BLaER1 (cell line): ENCODE measurements at regions not wholly inside any gene's neighbourhood (a gene's known extent, or its start where the extent isn't known, plus 50 kb on each side); places are given as distances from the start of the nearest gene placed in this dataset.
A peak's percentile ranks its signal among the peaks of the same experiment; 100 is the strongest.

Experiments used
- H3K27ac ChIP-seq: shearing (Covaris generic); formaldehyde crosslinking; 2 replicates; pipeline ENCODE4 v1.8.1; 2022
- H3K27me3 ChIP-seq: shearing (Covaris generic); formaldehyde crosslinking; 2 replicates; pipeline ENCODE4 v1.8.1; 2022
- H3K36me3 ChIP-seq: shearing (Covaris generic); formaldehyde crosslinking; 2 replicates; pipeline ENCODE4 v1.8.1; 2022
- H3K4me1 ChIP-seq: shearing (Covaris generic); formaldehyde crosslinking; 2 replicates; pipeline ENCODE4 v1.8.1; 2022
- H3K4me2 ChIP-seq: shearing (Covaris generic); formaldehyde crosslinking; 2 replicates; pipeline ENCODE4 v1.8.1; 2022
- H3K4me3 ChIP-seq: shearing (Covaris generic); formaldehyde crosslinking; 2 replicates; pipeline ENCODE4 v1.8.1; 2022
- H3K9ac ChIP-seq: shearing (Covaris generic); formaldehyde crosslinking; 2 replicates; pipeline ENCODE4 v1.8.1; 2022
- H3K9me3 ChIP-seq: shearing (Covaris generic); formaldehyde crosslinking; 2 replicates; pipeline ENCODE4 v1.8.1; 2022
- H4K20me1 ChIP-seq: shearing (Covaris generic); formaldehyde crosslinking; 2 replicates; pipeline ENCODE4 v1.8.1; 2022
- Cebpa-rat ChIP-seq: shearing (Covaris generic); IDR thresholded peaks from 2 replicates; pipeline ENCODE4 v1.8.1; 2022

DNA sequence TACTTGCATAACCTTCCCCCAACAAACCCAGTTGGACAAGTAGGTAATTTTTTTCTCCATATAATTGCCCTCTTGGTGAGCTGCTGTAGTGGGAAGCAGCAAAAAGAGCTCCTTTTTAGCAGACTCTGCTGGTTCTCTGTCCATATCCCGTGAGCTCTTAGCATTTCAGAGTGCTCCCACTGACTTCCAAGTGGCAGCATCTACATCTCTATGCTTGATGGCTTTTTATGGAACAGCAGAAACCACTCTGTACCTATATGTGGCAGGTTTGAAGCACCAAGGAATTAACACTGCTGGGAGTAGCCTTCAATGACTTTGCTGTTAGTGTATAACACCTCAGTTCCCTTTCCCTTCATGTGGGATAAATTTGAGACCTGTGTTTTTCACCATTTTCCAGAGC is 168.4 kb upstream of the NHS start:
- no peaks in the 10 kb centered on the region for H3K36me3 ChIP-seq
- no peak for TF ChIP-seq Cebpa-rat
- H3K4me2 ChIP-seq: no peak overlapping the region
- H3K4me3 ChIP-seq: no peak overlapping the region
- no peaks in the 10 kb centered on the region for H3K4me1 ChIP-seq
- peaks cover 14% of the 10 kb centered on the region for H3K9me3 ChIP-seq
- H4K20me1 ChIP-seq: no peaks in the 10 kb centered on the region
- peaks cover 94% of the 10 kb centered on the region for H3K27me3 ChIP-seq
- H3K9ac ChIP-seq: no peak overlapping the region
- H3K27ac ChIP-seq: no peak overlapping the region

DNA sequence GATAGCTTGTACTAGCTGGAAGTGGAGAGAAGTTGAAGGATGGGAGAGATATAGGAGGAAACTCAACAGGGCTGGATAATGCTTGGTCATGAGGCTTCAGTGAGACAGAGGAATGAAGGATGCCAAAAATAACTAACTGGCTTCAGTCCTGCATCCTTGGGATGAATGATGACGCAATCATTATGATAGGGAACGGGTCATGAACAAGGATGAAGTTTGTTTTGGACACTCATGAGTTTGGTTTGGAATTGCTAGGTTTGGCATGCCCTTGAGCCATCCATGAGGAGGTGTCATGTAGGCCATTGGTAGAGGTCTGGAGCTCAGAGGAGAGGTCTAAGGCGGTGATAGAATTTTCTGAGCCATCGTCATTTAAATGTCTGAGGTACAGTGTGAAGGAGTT is 160.0 kb upstream of the NHS start:
- Histone ChIP-seq H4K20me1 (no peaks in the 10 kb centered on the region), H3K9me3 (peaks cover 35% of the 10 kb centered on the region), H3K4me2 (no peak overlapping the region), H3K4me1 (no peaks in the 10 kb centered on the region), H3K27me3 (peaks cover 86% of the 10 kb centered on the region), H3K36me3 (no peaks in the 10 kb centered on the region), H3K4me3 (no peak overlapping the region), H3K27ac (no peak overlapping the region), H3K9ac (no peak overlapping the region)
- peak; percentile 65; the same call in 1 of the 2 replicates for TF ChIP-seq Cebpa-rat

DNA sequence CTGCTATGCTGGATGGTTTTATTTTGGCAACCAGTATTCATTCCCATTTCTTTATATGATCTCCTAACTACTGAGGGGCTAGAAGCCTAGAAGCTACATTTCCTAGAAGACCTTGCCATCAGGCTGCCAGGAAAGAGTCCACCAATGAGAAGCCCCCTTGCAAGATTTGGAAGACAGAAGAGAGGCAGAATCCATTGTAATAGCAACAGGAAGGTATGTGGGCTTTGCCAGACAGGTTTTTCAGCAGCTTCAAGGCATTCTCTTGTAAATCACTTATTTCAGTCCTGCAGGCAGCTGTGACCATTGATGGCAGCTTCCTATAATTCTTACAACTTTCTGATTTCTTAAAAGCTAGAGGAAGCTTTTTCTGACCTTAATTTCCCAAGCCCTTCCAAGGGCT is 148.3 kb upstream of the NHS start:
- no peaks in the 10 kb centered on the region for H4K20me1 ChIP-seq
- H3K4me1 ChIP-seq: no peaks in the 10 kb centered on the region
- H3K9ac ChIP-seq: no peak overlapping the region
- TF ChIP-seq Cebpa-rat: no peak
- H3K27ac ChIP-seq: no peak overlapping the region
- H3K4me3 ChIP-seq: no peak overlapping the region
- H3K36me3 ChIP-seq: no peaks in the 10 kb centered on the region
- H3K27me3 ChIP-seq: peaks cover 56% of the 10 kb centered on the region
- H3K9me3 ChIP-seq: no peaks in the 10 kb centered on the region
- H3K4me2 ChIP-seq: no peak overlapping the region

DNA sequence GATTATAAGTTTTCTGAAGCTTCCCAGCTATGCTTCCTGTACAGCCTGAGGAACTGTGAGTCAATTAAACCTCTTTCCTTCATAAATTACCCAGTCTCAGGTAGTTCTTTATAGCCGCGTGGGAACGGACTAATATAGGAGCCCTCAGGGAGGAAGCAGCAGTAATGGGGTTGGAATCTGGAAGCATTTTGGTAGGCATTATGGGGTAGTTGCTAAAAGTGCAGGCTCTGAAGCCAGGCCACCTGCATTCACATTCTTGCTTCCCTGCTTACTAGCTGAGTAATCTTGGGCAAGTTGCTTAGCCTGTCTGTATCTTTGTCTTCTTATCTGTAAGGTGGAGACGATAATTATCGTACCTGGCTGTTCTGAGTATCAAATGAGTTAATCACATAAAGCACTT is 137.9 kb upstream of the NHS start:
- Histone ChIP-seq H4K20me1 (no peaks in the 10 kb centered on the region), H3K36me3 (no peaks in the 10 kb centered on the region), H3K27ac (no peak overlapping the region), H3K9me3 (no peaks in the 10 kb centered on the region), H3K4me2 (no peak overlapping the region), H3K4me3 (no peak overlapping the region), H3K9ac (no peak overlapping the region), H3K27me3 (peaks cover 72% of the 10 kb centered on the region), H3K4me1 (no peaks in the 10 kb centered on the region)
- TF ChIP-seq Cebpa-rat: no peak

DNA sequence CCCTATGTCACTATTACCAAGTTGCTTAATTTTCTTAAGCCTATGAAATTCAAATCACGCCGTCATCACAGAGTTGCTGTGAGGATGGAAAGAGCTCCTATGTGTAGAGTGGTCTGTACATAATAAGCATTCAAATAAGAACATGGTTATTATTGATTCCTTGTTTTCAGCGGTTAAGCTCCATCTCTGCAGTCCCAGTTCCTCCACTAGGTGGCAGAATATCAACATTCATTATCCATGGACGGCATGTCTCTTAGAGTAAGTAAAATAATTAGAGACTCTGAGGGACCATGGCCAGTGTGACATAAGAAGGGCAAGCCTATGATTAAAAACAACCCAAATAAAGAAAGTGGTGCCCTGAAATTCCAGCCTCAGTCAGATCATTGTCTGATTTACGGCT is 132.5 kb upstream of the NHS start:
- H3K27ac ChIP-seq: no peak overlapping the region
- no peaks in the 10 kb centered on the region for H4K20me1 ChIP-seq
- no peak overlapping the region for H3K9ac ChIP-seq
- no peak overlapping the region for H3K4me3 ChIP-seq
- 0 out of 2 replicates have a peak, but pooled peaks cover 10% of the 10 kb centered on the region for H3K9me3 ChIP-seq
- no peaks in the 10 kb centered on the region for H3K36me3 ChIP-seq
- no peak overlapping the region for H3K4me2 ChIP-seq
- H3K27me3 ChIP-seq: peaks cover 63% of the 10 kb centered on the region
- TF ChIP-seq Cebpa-rat: no peak
- H3K4me1 ChIP-seq: no peaks in the 10 kb centered on the region

DNA sequence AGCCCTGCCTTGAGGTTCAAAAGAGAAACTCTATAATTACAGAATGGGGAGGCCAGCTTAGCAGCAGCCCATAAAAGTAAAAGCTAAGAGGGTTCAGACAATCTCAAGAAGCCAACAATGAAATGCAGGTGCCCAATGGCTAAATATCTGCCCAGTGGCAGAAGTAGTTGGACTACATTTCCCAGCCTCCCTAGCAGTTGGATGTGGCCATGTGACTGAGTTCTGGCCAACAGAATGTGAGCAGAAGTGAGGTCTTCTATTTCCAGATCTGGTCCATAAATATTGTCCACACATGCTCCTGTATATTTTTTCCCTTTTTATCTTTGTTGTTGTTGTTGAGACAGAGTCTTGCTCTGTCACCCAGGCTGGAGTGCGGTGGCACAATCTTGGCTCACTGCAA is 127.9 kb upstream of the NHS start:
- Histone ChIP-seq H3K36me3 (no peaks in the 10 kb centered on the region), H3K9me3 (0 out of 2 replicates have a peak, but pooled peaks cover 10% of the 10 kb centered on the region), H3K4me1 (no peaks in the 10 kb centered on the region), H3K27me3 (peaks cover 63% of the 10 kb centered on the region), H3K4me2 (no peak overlapping the region), H3K9ac (no peak overlapping the region), H3K4me3 (no peak overlapping the region), H4K20me1 (no peaks in the 10 kb centered on the region), H3K27ac (no peak overlapping the region)
- TF ChIP-seq Cebpa-rat: no peak

DNA sequence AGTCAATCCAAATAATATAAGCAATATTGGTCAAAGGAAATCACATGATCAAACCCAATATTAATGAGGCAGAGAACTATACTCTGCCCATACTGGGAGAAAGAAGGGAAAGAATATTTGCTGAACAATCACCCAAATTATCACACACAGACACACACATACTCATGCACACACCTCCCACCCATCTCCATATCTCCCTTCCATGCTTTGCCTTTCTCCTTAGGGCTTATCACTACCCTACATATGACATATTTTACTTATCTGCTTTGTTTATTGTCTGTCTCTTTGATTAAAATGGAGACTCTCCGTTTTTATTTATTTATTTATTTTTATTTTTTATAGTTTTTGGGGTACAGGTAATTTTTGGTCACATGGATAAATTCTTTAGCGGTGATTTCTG is 112.9 kb upstream of the NHS start:
- no peak overlapping the region for H3K27ac ChIP-seq
- no peaks in the 10 kb centered on the region for H3K4me1 ChIP-seq
- H3K4me2 ChIP-seq: no peak overlapping the region
- H3K9me3 ChIP-seq: peaks cover 26% of the 10 kb centered on the region
- no peak for TF ChIP-seq Cebpa-rat
- no peak overlapping the region for H3K9ac ChIP-seq
- H3K4me3 ChIP-seq: no peak overlapping the region
- H3K27me3 ChIP-seq: peaks cover 39% of the 10 kb centered on the region
- no peaks in the 10 kb centered on the region for H4K20me1 ChIP-seq
- no peaks in the 10 kb centered on the region for H3K36me3 ChIP-seq

DNA sequence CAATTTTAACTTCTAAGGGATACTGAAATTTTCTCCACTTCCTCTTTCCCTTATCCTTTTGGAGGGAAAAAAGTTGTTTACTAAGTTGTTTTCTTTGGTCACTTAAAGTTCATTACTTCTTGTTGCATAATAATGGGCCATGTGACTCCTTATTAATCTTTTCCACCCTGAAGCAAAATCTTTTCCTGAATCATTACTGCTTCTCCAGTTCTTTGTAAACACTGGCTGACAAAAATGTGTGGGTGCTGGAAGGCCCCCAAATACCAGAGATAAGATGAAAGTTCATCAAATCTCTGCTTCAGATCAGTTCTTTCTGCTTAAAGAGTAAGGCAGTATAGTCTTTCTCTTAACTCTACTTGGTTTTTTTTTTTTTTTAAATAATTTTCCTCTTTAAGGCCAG is 108.9 kb upstream of the NHS start:
- Histone ChIP-seq H3K4me3 (no peak overlapping the region), H3K27ac (no peak overlapping the region), H3K4me1 (no peaks in the 10 kb centered on the region), H3K9ac (no peak overlapping the region), H4K20me1 (no peaks in the 10 kb centered on the region), H3K36me3 (no peaks in the 10 kb centered on the region), H3K27me3 (peaks cover 45% of the 10 kb centered on the region), H3K9me3 (peaks cover 26% of the 10 kb centered on the region), H3K4me2 (no peak overlapping the region)
- no peak for TF ChIP-seq Cebpa-rat

DNA sequence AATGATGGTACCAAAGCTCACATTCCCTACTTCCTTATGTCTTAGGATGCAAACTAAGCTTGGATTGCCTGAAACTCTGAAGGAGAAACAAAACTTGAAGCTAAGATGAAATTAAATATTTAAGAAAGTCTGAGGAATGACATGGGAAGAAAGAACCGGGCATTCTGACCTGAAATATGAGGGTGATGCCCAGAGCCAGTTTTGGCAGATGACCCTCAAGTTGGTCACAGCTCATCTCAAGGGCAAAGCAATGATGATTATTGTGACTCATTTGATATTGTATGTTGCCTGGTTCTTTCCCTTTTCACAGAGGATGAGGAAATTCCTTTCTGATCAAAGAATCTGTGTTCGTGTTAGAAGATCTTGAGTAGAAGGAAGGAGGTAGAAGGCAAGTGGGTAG is 96.0 kb upstream of the NHS start:
- H3K36me3 ChIP-seq: no peaks in the 10 kb centered on the region
- no peak overlapping the region for H3K27ac ChIP-seq
- H3K27me3 ChIP-seq: peaks cover 84% of the 10 kb centered on the region
- no peak overlapping the region for H3K4me2 ChIP-seq
- peaks cover 14% of the 10 kb centered on the region for H3K9me3 ChIP-seq
- TF ChIP-seq Cebpa-rat: no peak
- H4K20me1 ChIP-seq: no peaks in the 10 kb centered on the region
- no peak overlapping the region for H3K4me3 ChIP-seq
- H3K9ac ChIP-seq: no peak overlapping the region
- no peaks in the 10 kb centered on the region for H3K4me1 ChIP-seq

DNA sequence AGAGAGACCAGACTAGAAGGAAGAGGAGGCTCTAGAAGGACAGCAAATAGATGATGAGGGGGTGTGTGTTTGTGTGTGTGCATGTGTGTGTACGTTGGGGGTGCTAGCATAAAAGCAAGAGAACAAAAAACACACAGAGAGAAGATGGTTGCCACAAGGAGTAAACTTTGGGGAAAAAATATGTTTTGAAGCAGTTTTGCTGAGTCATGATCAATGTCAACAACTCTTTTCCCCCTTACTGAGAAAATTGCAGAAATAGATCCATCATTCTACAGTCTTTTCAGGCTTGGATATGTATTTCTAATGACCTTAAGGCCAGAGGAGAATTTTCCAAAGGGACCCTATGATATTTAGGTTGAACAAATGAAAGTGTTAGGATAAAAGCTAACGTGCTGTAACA is 89.0 kb upstream of the NHS start:
- Histone ChIP-seq H3K27ac (no peak overlapping the region), H3K4me2 (peak overlapping the region; percentile 30)

DNA sequence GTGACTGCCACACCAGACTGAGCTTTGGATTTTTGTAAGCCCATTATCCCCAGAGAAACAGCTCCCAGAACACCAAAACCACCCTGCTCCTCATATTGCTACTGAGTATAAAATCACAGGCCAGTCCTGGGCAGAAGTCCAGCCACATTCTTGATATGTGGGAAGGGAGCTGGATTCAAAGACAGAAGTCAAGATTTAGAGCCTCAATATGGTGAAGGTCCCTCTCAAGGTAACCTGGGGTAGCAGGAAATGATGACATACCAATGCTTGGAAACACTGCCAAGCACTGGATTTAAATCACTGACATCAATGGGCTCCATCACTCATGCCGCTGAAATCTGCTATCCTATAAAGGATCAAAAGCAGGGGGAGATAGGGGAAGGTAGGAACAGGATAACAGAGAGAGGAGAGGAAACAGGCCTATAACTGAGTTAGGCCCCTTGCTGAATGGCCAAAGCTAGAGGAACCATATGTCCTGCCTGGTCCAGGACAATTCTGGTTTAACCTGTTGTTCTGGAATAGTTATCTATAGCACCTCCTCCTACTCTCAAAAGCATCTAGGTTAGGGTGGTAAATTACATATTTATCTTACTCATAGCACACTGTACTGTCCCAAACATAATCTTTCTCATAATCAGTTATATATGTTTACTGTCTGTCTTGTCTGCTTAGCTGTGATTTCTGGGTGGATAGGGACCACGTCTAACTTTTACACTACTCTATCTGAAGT is 83.7 kb upstream of the NHS start:
- no peak overlapping the region for H3K4me2 ChIP-seq
- peaks cover 89% of the 10 kb centered on the region for H3K27me3 ChIP-seq
- peaks cover 3% of the 10 kb centered on the region; the same call in 1 of the 2 replicates for H3K9me3 ChIP-seq
- H3K4me1 ChIP-seq: peaks cover 8% of the 10 kb centered on the region; the same call in 1 of the 2 replicates
- no peak overlapping the region for H3K27ac ChIP-seq
- no peak overlapping the region for H3K4me3 ChIP-seq
- TF ChIP-seq Cebpa-rat: no peak
- H3K9ac ChIP-seq: no peak overlapping the region
- H4K20me1 ChIP-seq: no peaks in the 10 kb centered on the region
- no peaks in the 10 kb centered on the region for H3K36me3 ChIP-seq

More for the DNA sequence above, 89.0 kb upstream of the NHS start:
- no peaks in the 10 kb centered on the region for H4K20me1 ChIP-seq
- peaks cover 20% of the 10 kb centered on the region for H3K4me1 ChIP-seq
- TF ChIP-seq Cebpa-rat: no peak
- no peak overlapping the region for H3K4me3 ChIP-seq
- H3K9me3 ChIP-seq: peaks cover 4% of the 10 kb centered on the region; the same call in 1 of the 2 replicates
- peaks cover 92% of the 10 kb centered on the region for H3K27me3 ChIP-seq
- no peaks in the 10 kb centered on the region for H3K36me3 ChIP-seq
- H3K9ac ChIP-seq: no peak overlapping the region
